T-cell (primary cell): ENCODE measurements at regions not wholly inside any gene's neighbourhood (a gene's known extent, or its start where the extent isn't known, plus 50 kb on each side); places are given as distances from the start of the nearest gene placed in this dataset.

Source experiments
- ATAC-seq, 4 experiments: fragments of 200-7000 bp in 3 of 4; fragments of 150-1000 bp in 1 of 4; cut with Tn5 transposase; replicated peaks in 1 of 4; 1 replicate in 3 of 4; 2 replicates in 1 of 4; pipeline ENCODE4 v1.10.0; 2021; ENCODE audit warnings: moderate library complexity in 3 of 4, mild to moderate bottlenecking in 2 of 4, moderate number of reproducible peaks in 1 of 4
- CTCF ChIA-PET, 2 donors: fragments of 300-600 bp; sonication (Branson Sonifier 250); formaldehyde crosslinking; loops; one replicate each; lab custom pipeline; 2022; ENCODE audit warnings: antibody characterized with exemption in 2 of 2; lab: Charles Lee
- POLR2A ChIA-PET, 2 donors: fragments of 300-600 bp; sonication (Branson Sonifier 250); formaldehyde crosslinking; loops; one replicate each; lab custom pipeline; 2022; ENCODE audit warnings: antibody characterized with exemption in 2 of 2; lab: Charles Lee
- DNase-seq, 35 experiments: peaks; one replicate each; pipeline versions ENCODE4 v3.0.0 to v3.0.0-alpha.2; 2013 to 2023
- H3K27ac ChIP-seq: one replicate; pipeline ENCODE4 v1.5.1; 2013; ENCODE audit warnings: low read length
- H3K27me3 ChIP-seq, 2 experiments: replicated peaks in 1 of 2; 1 replicate in 1 of 2; 2 replicates in 1 of 2; pipeline versions ENCODE4 v1.6.1 to v1.7.0; 2013; ENCODE audit warnings: low read length in 1 of 2, mixed read lengths in 1 of 2; ENCODE audit not compliant: control insufficient read depth in 2 of 2, insufficient read depth in 2 of 2; ENCODE audit errors: extremely low read depth in 1 of 2
- H3K36me3 ChIP-seq, 2 donors: 1 replicate in 1 of 2; 2 replicates in 1 of 2; pipeline versions ENCODE4 v1.6.1 to v1.7.0; 2013; ENCODE audit warnings: low read length in 1 of 2; ENCODE audit not compliant: control insufficient read depth in 2 of 2, insufficient read depth in 1 of 2; ENCODE audit errors: extremely low read depth in 1 of 2
- H3K4me1 ChIP-seq, 2 experiments: 1 replicate in 1 of 2; 2 replicates in 1 of 2; pipeline versions ENCODE4 v1.6.1 to v1.7.0; 2013; ENCODE audit warnings: low read length in 2 of 2, mixed read lengths in 1 of 2; ENCODE audit not compliant: insufficient read depth in 2 of 2, control insufficient read depth in 1 of 2; ENCODE audit errors: extremely low read depth in 1 of 2
- H3K4me3 ChIP-seq, 2 donors: 1 replicate in 1 of 2; 2 replicates in 1 of 2; pipeline versions ENCODE4 v1.5.1 to v1.7.0; 2013; ENCODE audit warnings: mild to moderate bottlenecking in 2 of 2, low read length in 1 of 2, moderate library complexity in 1 of 2; ENCODE audit not compliant: control insufficient read depth in 1 of 2; ENCODE audit errors: extremely low read depth in 1 of 2
- H3K9me3 ChIP-seq: 2 replicates; pipeline ENCODE4 v1.7.0; 2013
- H3K27ac Mint-ChIP-seq, 2 donors: one replicate each; pipeline ENCODE4 v1.8.0; 2020 to 2021; ENCODE audit warnings: mild to moderate bottlenecking in 2 of 2, mixed read lengths in 2 of 2
- H3K27me3 Mint-ChIP-seq, 2 donors: one replicate each; pipeline ENCODE4 v1.8.0; 2021 to 2022; ENCODE audit warnings: mixed read lengths in 2 of 2
- H3K36me3 Mint-ChIP-seq: one replicate; pipeline ENCODE4 v1.8.0; 2021; ENCODE audit warnings: mixed read lengths
- H3K4me1 Mint-ChIP-seq, 3 donors: one replicate each; pipeline ENCODE4 v1.8.0; 2020 to 2022; ENCODE audit warnings: mixed read lengths in 3 of 3, mild to moderate bottlenecking in 1 of 3
- H3K4me3 Mint-ChIP-seq, 3 donors: one replicate each; pipeline ENCODE4 v1.8.0; 2020 to 2022; ENCODE audit warnings: mild to moderate bottlenecking in 3 of 3, mixed read lengths in 3 of 3, moderate library complexity in 3 of 3
- H3K9me3 Mint-ChIP-seq, 3 donors: one replicate each; pipeline ENCODE4 v1.8.0; 2020 to 2022; ENCODE audit warnings: mixed read lengths in 3 of 3
- WGBS: methylation state at CpG from one replicate; pipeline ENCODE4 v1.1.5; 2013; ENCODE audit warnings: missing lambda C conversion rate; ENCODE audit not compliant: insufficient coverage; 5-methylcytosine and 5-hydroxymethylcytosine counted together

- no peaks in the 10 kb centered on the region for H3K36me3 Mint-ChIP-seq
- Histone ChIP-seq H3K4me3 (no peak overlapping the region), H3K27ac (no peak overlapping the region), H3K9me3 (no peaks in the 10 kb centered on the region), H3K27me3 (no peaks in the 10 kb centered on the region), H3K4me1 (no peaks in the 10 kb centered on the region), H3K36me3 (no peaks in the 10 kb centered on the region)
- H3K27me3 Mint-ChIP-seq = no peaks in the 10 kb centered on the region
- H3K27ac Mint-ChIP-seq = no peak overlapping the region
- no peak for ATAC-seq
- no peak for DNase-seq
- POLR2A ChIA-PET = no interaction called here
- CTCF ChIA-PET = interaction anchor here in 1 of 2 donors (0.6 kb wide), 1 partner anchor 478 kb away, joined by 4 read pairs; no protein-coding TSS in a partner anchor
- H3K9me3 Mint-ChIP-seq = peaks cover 3 to 7% (median 7%) of the 10 kb centered on the region in 3 donors
- no peak overlapping the region for H3K4me3 Mint-ChIP-seq
- WGBS = 64% methylated on average over 5 of the region's 5 CpGs
- no peaks in the 10 kb centered on the region for H3K4me1 Mint-ChIP-seq
Measured at GRCh38 chr1:59220356-59220755, 76.5 kb upstream of the FGGY start.

DNA sequence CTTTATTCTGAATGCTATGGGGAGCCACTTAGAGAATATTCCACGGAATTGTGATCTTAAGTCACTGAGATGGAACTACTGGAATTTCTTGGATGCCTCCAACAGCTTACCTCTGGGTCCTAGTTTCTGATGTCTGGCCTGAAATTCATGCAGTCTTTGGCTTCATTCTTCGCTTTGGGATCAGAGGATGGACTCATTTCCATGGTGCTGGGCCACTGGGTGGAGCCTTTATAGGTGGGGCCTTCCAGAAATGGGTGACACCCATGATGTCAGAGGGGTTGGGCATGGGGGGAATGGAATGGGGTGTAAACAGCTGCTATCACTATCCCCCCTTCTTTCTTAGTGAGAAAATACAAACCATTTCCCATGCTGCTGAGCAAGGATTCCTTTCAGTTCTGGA lies 73.7 kb upstream of the FGGY start:
- Mint-ChIP-seq H3K27ac (no peak overlapping the region), H3K4me3 (no peak overlapping the region), H3K27me3 (no peaks in the 10 kb centered on the region), H3K36me3 (no peaks in the 10 kb centered on the region), H3K9me3 (no peaks in the 10 kb centered on the region), H3K4me1 (no peaks in the 10 kb centered on the region)
- Histone ChIP-seq H3K27ac (no peak overlapping the region), H3K4me3 (no peak overlapping the region), H3K36me3 (no peaks in the 10 kb centered on the region), H3K9me3 (no peaks in the 10 kb centered on the region), H3K4me1 (no peaks in the 10 kb centered on the region), H3K27me3 (no peaks in the 10 kb centered on the region)
- WGBS = 56% methylated on average over 1 of the region's 2 CpGs
- ATAC-seq (no peak), DNase-seq (no peak)
- ChIA-PET CTCF (no interaction called here), POLR2A (no interaction called here)

GRCh38 chr1:59223989-59224634 lies 72.8 kb upstream of the FGGY start:
- no peaks in the 10 kb centered on the region for H3K27me3 ChIP-seq
- no peaks in the 10 kb centered on the region for H3K36me3 ChIP-seq
- no peaks in the 10 kb centered on the region for H3K9me3 Mint-ChIP-seq
- H3K4me1 Mint-ChIP-seq = no peaks in the 10 kb centered on the region
- no peaks in the 10 kb centered on the region for H3K27me3 Mint-ChIP-seq
- DNase-seq = no peak
- no peak overlapping the region for H3K4me3 ChIP-seq
- H3K36me3 Mint-ChIP-seq = no peaks in the 10 kb centered on the region
- no peak overlapping the region for H3K27ac ChIP-seq
- ATAC-seq = no peak
- ChIA-PET POLR2A (interaction anchor here in 1 of 2 donors (0.7 kb wide), 1 partner anchor 7 kb away, joined by 3 read pairs; no protein-coding TSS in a partner anchor), CTCF (no interaction called here)
- H3K9me3 ChIP-seq = no peaks in the 10 kb centered on the region
- H3K4me1 ChIP-seq = no peaks in the 10 kb centered on the region
- no peak overlapping the region for H3K27ac Mint-ChIP-seq
- 50% methylated on average over 2 of the region's 3 CpGs for WGBS
- H3K4me3 Mint-ChIP-seq = no peak overlapping the region

- Histone ChIP-seq H3K4me3 (no peak overlapping the region), H3K36me3 (no peaks in the 10 kb centered on the region), H3K27me3 (no peaks in the 10 kb centered on the region), H3K27ac (no peak overlapping the region), H3K4me1 (no peaks in the 10 kb centered on the region), H3K9me3 (no peaks in the 10 kb centered on the region)
- Mint-ChIP-seq H3K9me3 (no peaks in the 10 kb centered on the region), H3K27me3 (no peaks in the 10 kb centered on the region), H3K4me1 (no peaks in the 10 kb centered on the region), H3K4me3 (no peak overlapping the region), H3K36me3 (no peaks in the 10 kb centered on the region), H3K27ac (no peak overlapping the region)
- 100% methylated on average over 1 of the region's 2 CpGs for WGBS
- DNase-seq = no peak
- no peak for ATAC-seq
- CTCF ChIA-PET = no interaction called here
- POLR2A ChIA-PET = interaction anchor here in 1 of 2 donors (0.5 kb wide), 1 partner anchor 12 kb away, joined by 3 read pairs; no protein-coding TSS in a partner anchor
Measured at GRCh38 chr1:59225594-59226316, 71.1 kb upstream of the FGGY start.

GRCh38 chr1:59229138-59229537 lies 67.8 kb upstream of the FGGY start:
- H3K36me3 ChIP-seq = no peaks in the 10 kb centered on the region
- no peaks in the 10 kb centered on the region for H3K36me3 Mint-ChIP-seq
- CTCF ChIA-PET = no interaction called here
- POLR2A ChIA-PET = no interaction called here
- no peaks in the 10 kb centered on the region for H3K27me3 Mint-ChIP-seq
- H3K27ac Mint-ChIP-seq = no peak overlapping the region
- H3K27ac ChIP-seq = no peak overlapping the region
- DNase-seq (no peak), ATAC-seq (no peak)
- H3K4me3 Mint-ChIP-seq = no peak overlapping the region
- H3K4me1 ChIP-seq = no peaks in the 10 kb centered on the region
- no peaks in the 10 kb centered on the region for H3K27me3 ChIP-seq
- H3K4me3 ChIP-seq = no peak overlapping the region
- H3K4me1 Mint-ChIP-seq = no peaks in the 10 kb centered on the region
- H3K9me3 Mint-ChIP-seq = no peaks in the 10 kb centered on the region
- no peaks in the 10 kb centered on the region for H3K9me3 ChIP-seq

GRCh38 chr1:59230622-59231021 lies 66.3 kb upstream of the FGGY start:
- Histone ChIP-seq H3K4me1 (no peaks in the 10 kb centered on the region), H3K4me3 (no peak overlapping the region), H3K27me3 (no peaks in the 10 kb centered on the region), H3K27ac (no peak overlapping the region), H3K9me3 (no peaks in the 10 kb centered on the region), H3K36me3 (no peaks in the 10 kb centered on the region)
- Mint-ChIP-seq H3K27me3 (no peaks in the 10 kb centered on the region), H3K4me3 (no peak overlapping the region), H3K27ac (no peak overlapping the region), H3K4me1 (no peaks in the 10 kb centered on the region), H3K9me3 (no peaks in the 10 kb centered on the region), H3K36me3 (no peaks in the 10 kb centered on the region)
- ChIA-PET POLR2A (no interaction called here), CTCF (no interaction called here)
- DNase-seq = no peak
- 89% methylated on average over 2 of the region's 2 CpGs for WGBS
- ATAC-seq = no peak
